ENCODE measurements at regions not wholly inside any gene's neighbourhood (a gene's known extent, or its start where the extent isn't known, plus 50 kb on each side); places are given as distances from the start of the nearest gene placed in this dataset.

GRCh38 chrX:109830704-109831206 is 97.7 kb upstream of the ACSL4 start:
- no peak overlapping the region for H2AFZ ChIP-seq (ENCODE audit: control insufficient read depth, low read depth, low read length)
- no peak overlapping the region for H3K9ac ChIP-seq (ENCODE audit: control insufficient read depth, insufficient read depth, low read length)
- ChIA-PET RAD21 (ENCODE audit: unreplicated experiment) (interaction anchor here (0.6 to 2.8 kb wide), 13 partner anchors 9 to 121 kb away, joined by 4 to 20 read pairs (median 9); partner anchors contain the start of gene ACSL4), POLR2A (interaction anchor here (0.9 to 2.8 kb wide), 7 partner anchors 10 to 110 kb away, joined by 3 to 11 read pairs (median 4); no protein-coding TSS in a partner anchor), CTCF (interaction anchor here (0.6 to 2.0 kb wide), 9 partner anchors 16 to 486 kb away, joined by 3 to 10 read pairs (median 3); no protein-coding TSS in a partner anchor), SMC1A (ENCODE audit: uncharacterized antibody, unreplicated experiment) (interaction anchor here (0.6 to 4.3 kb wide), 18 partner anchors 8 to 118 kb away, joined by 3 to 44 read pairs (median 5); no protein-coding TSS in a partner anchor)
- TF ChIP-seq RAD51 (IDR thresholded peaks at IDR 0.05) (no peak), ATF7 (IDR thresholded peaks at IDR 0.05; ENCODE audit: low read depth) (peak; percentile 20; the same call in 1 of the 2 replicates), ZNF384 (IDR thresholded peaks at IDR 0.05; ENCODE audit: borderline replicate concordance, low read depth, low read length) (peak; percentile 48; the same call in 1 of the 2 replicates)
- intact Hi-C loops (cut with micrococcal nuclease; ENCODE audit: unreplicated experiment): no loop called here
- no peaks in the 10 kb centered on the region for H3K4me1 ChIP-seq (ENCODE audit: control insufficient read depth, insufficient read depth, low read length)
- no peaks in the 10 kb centered on the region for H3K9me3 ChIP-seq (replicated peaks; ENCODE audit: control insufficient read depth, insufficient read depth, low read length)
- no TSS peak for BruUV-seq (replicated peaks)
- H3K27ac ChIP-seq (ENCODE audit: control insufficient read depth, insufficient read depth): no peak overlapping the region
- H3K4me3 ChIP-seq: no peak overlapping the region
- DNase-seq (ENCODE audit: low read depth, low spot score): no peak
- H3K79me2 ChIP-seq (ENCODE audit: control insufficient read depth, insufficient read depth, low read length): no peaks in the 10 kb centered on the region
- no peaks in the 10 kb centered on the region for H3K27me3 ChIP-seq (replicated peaks in 1 of 2; ENCODE audit: control insufficient read depth in 2 of 2, insufficient read depth in 2 of 2, low read length in 1 of 2)
- in situ Hi-C loops (cut with MboI): no loop called here
- H4K20me1 ChIP-seq (ENCODE audit: control insufficient read depth, insufficient read depth): no peaks in the 10 kb centered on the region
- 17% methylated on average over 3 of the region's 3 CpGs for WGBS (ENCODE audit: insufficient coverage, insufficient replicate concordance, low lambda C conversion rate, missing lambda C conversion rate)
- H3K36me3 ChIP-seq (ENCODE audit: control insufficient read depth in 2 of 2, insufficient read depth in 2 of 2, low read length in 1 of 2): no peaks in the 10 kb centered on the region
- ATAC-seq: peak; percentile 80
- no peak for FAIRE-seq
- H3K4me2 ChIP-seq (ENCODE audit: control insufficient read depth, insufficient read depth): no peak overlapping the region

GRCh38 chrX:109831326-109831985 is 98.4 kb upstream of the ACSL4 start:
- Histone ChIP-seq H3K9me3 (replicated peaks; ENCODE audit: control insufficient read depth, insufficient read depth, low read length) (no peaks in the 10 kb centered on the region), H3K27me3 (replicated peaks in 1 of 2; ENCODE audit: control insufficient read depth in 2 of 2, insufficient read depth in 2 of 2, low read length in 1 of 2) (no peaks in the 10 kb centered on the region), H3K4me2 (ENCODE audit: control insufficient read depth, insufficient read depth) (no peak overlapping the region), H3K79me2 (ENCODE audit: control insufficient read depth, insufficient read depth, low read length) (no peaks in the 10 kb centered on the region), H3K4me3 (no peak overlapping the region), H3K27ac (ENCODE audit: control insufficient read depth, insufficient read depth) (no peak overlapping the region), H2AFZ (ENCODE audit: control insufficient read depth, low read depth, low read length) (no peak overlapping the region), H3K36me3 (ENCODE audit: control insufficient read depth in 2 of 2, insufficient read depth in 2 of 2, low read length in 1 of 2) (no peaks in the 10 kb centered on the region), H3K9ac (ENCODE audit: control insufficient read depth, insufficient read depth, low read length) (no peak overlapping the region), H3K4me1 (ENCODE audit: control insufficient read depth, insufficient read depth, low read length) (no peaks in the 10 kb centered on the region), H4K20me1 (ENCODE audit: control insufficient read depth, insufficient read depth) (no peaks in the 10 kb centered on the region)
- ChIA-PET RAD21 (ENCODE audit: unreplicated experiment) (interaction anchor here (0.8 to 2.8 kb wide), 13 partner anchors 8 to 122 kb away, joined by 3 to 20 read pairs (median 9); partner anchors contain the start of gene ACSL4), POLR2A (interaction anchor here (0.5 to 2.8 kb wide), 9 partner anchors 9 to 1492 kb away, joined by 3 to 11 read pairs (median 4); no protein-coding TSS in a partner anchor), SMC1A (ENCODE audit: uncharacterized antibody, unreplicated experiment) (interaction anchor here (0.7 to 4.3 kb wide), 19 partner anchors 8 to 119 kb away, joined by 3 to 44 read pairs (median 5); no protein-coding TSS in a partner anchor), CTCF (interaction anchor here (0.9 to 2.0 kb wide), 5 partner anchors 10 to 57 kb away, joined by 3 to 4 read pairs (median 3); no protein-coding TSS in a partner anchor)
- FAIRE-seq: no peak
- TF ChIP-seq KDM1A (IDR thresholded peaks at IDR 0.05; ENCODE audit: borderline replicate concordance) (no peak), SIX5 (IDR thresholded peaks at IDR 0.05; ENCODE audit: low read depth, low read length, severe bottlenecking) (no peak)
- WGBS (ENCODE audit: insufficient coverage, insufficient replicate concordance, low lambda C conversion rate, missing lambda C conversion rate): 16% methylated on average over 6 of the region's 6 CpGs
- DNase-seq (ENCODE audit: low read depth, low spot score): no peak
- in situ Hi-C loops (cut with MboI): no loop called here
- intact Hi-C loops (cut with micrococcal nuclease; ENCODE audit: unreplicated experiment): no loop called here
- peak; percentile 62 for ATAC-seq
- no TSS peak for BruUV-seq (replicated peaks)
